Naive thymus-derived CD4-positive, alpha-beta T cell (primary cell): ENCODE measurements at regions not wholly inside any gene's neighbourhood (a gene's known extent, or its start where the extent isn't known, plus 50 kb on each side); places are given as distances from the start of the nearest gene placed in this dataset.

Experiments
- ATAC-seq: fragments of 150-1000 bp; cut with Tn5 transposase; 2 replicates; pipeline ENCODE4 v1.10.0; 2021; ENCODE audit warnings: mild to moderate bottlenecking, moderate library complexity
- CTCF ChIA-PET: fragments of 350-600 bp; sonication (Branson Sonifier 250); formaldehyde crosslinking; loops from one replicate; lab custom pipeline; 2021; ENCODE audit warnings: antibody characterized with exemption; lab: Charles Lee
- POLR2A ChIA-PET: fragments of 350-600 bp; sonication (Branson Sonifier 250); formaldehyde crosslinking; loops from one replicate; lab custom pipeline; 2021; ENCODE audit warnings: antibody characterized with exemption, inconsistent platforms; lab: Charles Lee
- DNase-seq, 9 donors: peaks; one replicate each; pipeline versions ENCODE4 v3.0.0 to v3.0.0-alpha.2; 2020 to 2022; ENCODE audit warnings: mixed read lengths in 1 of 9
- H3K27ac ChIP-seq: one replicate; pipeline ENCODE4 v1.7.0; 2013; ENCODE audit warnings: mild to moderate bottlenecking, low read depth, low read length, moderate library complexity
- H3K27me3 ChIP-seq, 2 donors: one replicate each; pipeline ENCODE4 v1.7.0; 2013; ENCODE audit warnings: low read length in 2 of 2, mild to moderate bottlenecking in 2 of 2, moderate library complexity in 2 of 2; ENCODE audit not compliant: control insufficient read depth in 2 of 2, insufficient read depth in 2 of 2
- H3K36me3 ChIP-seq, 3 experiments: 1 replicate in 2 of 3; 2 replicates in 1 of 3; pipeline ENCODE4 v1.7.0; 2013; ENCODE audit warnings: low read length in 3 of 3, mild to moderate bottlenecking in 3 of 3, moderate library complexity in 1 of 3; ENCODE audit not compliant: insufficient read depth in 3 of 3, control insufficient read depth in 2 of 3
- H3K4me1 ChIP-seq, 2 donors: one replicate each; pipeline ENCODE4 v1.7.0; 2013; ENCODE audit warnings: low read length in 2 of 2, mild to moderate bottlenecking in 2 of 2, moderate library complexity in 1 of 2; ENCODE audit not compliant: control insufficient read depth in 2 of 2, insufficient read depth in 2 of 2
- H3K4me3 ChIP-seq: 2 replicates; pipeline ENCODE4 v1.7.0; 2013; ENCODE audit warnings: mild to moderate bottlenecking, low read length
- H3K9me3 ChIP-seq, 3 experiments: 1 replicate in 2 of 3; 2 replicates in 1 of 3; pipeline ENCODE4 v1.7.0; 2013; ENCODE audit warnings: low read length in 3 of 3; ENCODE audit not compliant: control insufficient read depth in 2 of 3
- H3K27ac Mint-ChIP-seq, 9 donors: one replicate each; pipeline ENCODE4 v1.8.0; 2020 to 2022; ENCODE audit warnings: mixed read lengths in 9 of 9, mild to moderate bottlenecking in 8 of 9, moderate library complexity in 5 of 9, inconsistent platforms in 2 of 9
- H3K27me3 Mint-ChIP-seq, 5 donors: one replicate each; pipeline ENCODE4 v1.8.0; 2021 to 2022; ENCODE audit warnings: mixed read lengths in 5 of 5, mild to moderate bottlenecking in 1 of 5
- H3K36me3 Mint-ChIP-seq, 5 donors: one replicate each; pipeline ENCODE4 v1.8.0; 2020 to 2022; ENCODE audit warnings: mixed read lengths in 5 of 5, mild to moderate bottlenecking in 3 of 5, inconsistent platforms in 1 of 5
- H3K4me1 Mint-ChIP-seq, 7 donors: one replicate each; pipeline ENCODE4 v1.8.0; 2020 to 2022; ENCODE audit warnings: mixed read lengths in 7 of 7, mild to moderate bottlenecking in 3 of 7, inconsistent platforms in 1 of 7
- H3K4me3 Mint-ChIP-seq, 10 donors: one replicate each; pipeline ENCODE4 v1.8.0; 2020 to 2022; ENCODE audit warnings: mild to moderate bottlenecking in 10 of 10, mixed read lengths in 10 of 10, moderate library complexity in 6 of 10, inconsistent platforms in 2 of 10
- H3K9me3 Mint-ChIP-seq, 11 donors: one replicate each; pipeline ENCODE4 v1.8.0; 2020 to 2022; ENCODE audit warnings: mixed read lengths in 11 of 11, mild to moderate bottlenecking in 4 of 11, inconsistent platforms in 1 of 11, moderate library complexity in 1 of 11
- intact Hi-C, 2 donors: fragments of 100-400 bp; cut with micrococcal nuclease; formaldehyde crosslinking; loops; one replicate each; pipeline ENCODE4 v1.15.1; 2023

DNA sequence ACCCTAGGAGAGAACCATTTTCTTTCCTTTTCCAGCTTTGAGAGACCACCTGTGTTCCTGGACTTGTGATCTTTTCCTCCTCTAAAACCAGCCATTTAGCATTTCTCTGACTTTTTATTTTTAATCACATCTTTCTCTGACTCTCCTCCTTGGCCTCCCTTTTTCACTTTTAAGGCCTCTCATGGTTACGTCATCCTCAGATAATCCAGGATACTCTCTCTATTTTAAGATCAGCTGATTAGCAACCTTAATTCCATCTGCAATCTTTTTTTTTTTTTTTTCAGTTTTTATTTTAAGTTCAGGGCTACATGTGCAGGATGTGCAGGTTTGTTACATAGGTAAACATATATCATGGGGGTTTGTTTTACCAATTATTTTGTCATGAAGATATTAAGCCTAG lies 54.0 kb downstream of the RFPL4B start:
- no peaks in the 10 kb centered on the region for H3K4me1 Mint-ChIP-seq
- Histone ChIP-seq H3K4me3 (no peak overlapping the region), H3K36me3 (no peaks in the 10 kb centered on the region), H3K27me3 (no peaks in the 10 kb centered on the region), H3K27ac (no peak overlapping the region), H3K4me1 (no peaks in the 10 kb centered on the region), H3K9me3 (no peaks in the 10 kb centered on the region)
- CTCF ChIA-PET: no interaction called here
- no peak overlapping the region for H3K27ac Mint-ChIP-seq
- ATAC-seq: no peak
- H3K9me3 Mint-ChIP-seq: peaks cover 0 to 10% (median 3%) of the 10 kb centered on the region in 11 donors
- no peak overlapping the region for H3K4me3 Mint-ChIP-seq
- no peaks in the 10 kb centered on the region for H3K36me3 Mint-ChIP-seq
- POLR2A ChIA-PET: no interaction called here
- H3K27me3 Mint-ChIP-seq: peaks cover 0 to 28% (median 18%) of the 10 kb centered on the region in 5 donors
- intact Hi-C loops: no loop called here
- no peak for DNase-seq

DNA sequence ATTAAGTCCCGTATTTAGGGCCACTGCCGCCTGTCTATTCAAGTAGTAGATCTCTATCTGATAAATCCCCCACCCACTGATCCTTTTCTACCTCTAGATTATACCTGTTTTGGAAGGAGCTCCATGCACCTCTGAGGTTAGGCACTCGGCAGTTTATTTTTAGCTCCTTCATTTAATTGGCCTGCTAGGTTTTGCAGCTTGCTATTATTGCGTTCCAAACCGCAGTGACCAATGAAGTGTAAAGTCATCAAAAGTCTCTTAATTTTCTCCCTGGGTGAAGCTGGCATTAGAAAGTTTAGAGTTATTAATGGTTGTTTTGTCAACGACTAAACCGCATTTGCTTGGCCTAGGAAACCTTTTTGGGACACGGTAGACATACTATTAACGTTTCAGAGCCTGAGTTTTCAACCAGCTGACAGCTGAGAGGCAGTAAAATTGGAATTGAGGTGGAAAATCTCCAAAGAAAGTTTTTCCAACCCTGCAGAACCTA lies 60.0 kb downstream of the RFPL4B start:
- Mint-ChIP-seq H3K27me3 (peaks cover 0 to 31% (median 17%) of the 10 kb centered on the region in 5 donors), H3K36me3 (no peaks in the 10 kb centered on the region), H3K4me3 (no peak overlapping the region), H3K27ac (no peak overlapping the region), H3K4me1 (no peaks in the 10 kb centered on the region), H3K9me3 (peaks cover 0 to 9% (median 0%) of the 10 kb centered on the region in 11 donors)
- no peaks in the 10 kb centered on the region for H3K4me1 ChIP-seq
- H3K27ac ChIP-seq: no peak overlapping the region
- no peaks in the 10 kb centered on the region for H3K27me3 ChIP-seq
- CTCF ChIA-PET: no interaction called here
- no peaks in the 10 kb centered on the region for H3K36me3 ChIP-seq
- no peaks in the 10 kb centered on the region for H3K9me3 ChIP-seq
- H3K4me3 ChIP-seq: no peak overlapping the region
- DNase-seq: no peak
- no peak for ATAC-seq
- intact Hi-C loops: no loop called here
- POLR2A ChIA-PET: no interaction called here

DNA sequence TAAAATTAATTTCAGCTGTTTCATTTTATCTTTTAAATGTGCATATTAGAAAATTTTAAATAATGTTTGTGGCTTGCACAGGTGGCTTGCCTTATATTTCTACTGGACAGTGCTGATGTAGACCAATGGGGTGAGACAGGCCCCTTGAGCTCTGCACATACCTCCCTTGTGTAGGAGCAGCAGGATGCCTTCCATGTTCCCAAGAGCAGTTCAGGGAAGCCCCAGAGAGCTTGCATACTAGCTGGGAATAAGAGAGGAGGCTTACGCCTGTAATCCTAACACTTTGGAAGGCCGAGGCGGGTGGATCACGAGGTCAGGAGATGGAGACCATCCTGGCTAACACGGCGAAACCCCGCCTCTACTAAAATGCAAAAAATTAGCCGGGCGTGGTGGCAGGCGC lies 61.4 kb downstream of the RFPL4B start:
- Histone ChIP-seq H3K4me1 (no peaks in the 10 kb centered on the region), H3K9me3 (no peaks in the 10 kb centered on the region), H3K27ac (no peak overlapping the region), H3K27me3 (no peaks in the 10 kb centered on the region), H3K36me3 (no peaks in the 10 kb centered on the region), H3K4me3 (no peak overlapping the region)
- DNase-seq: no peak
- intact Hi-C loops: no loop called here
- no peak overlapping the region for H3K4me3 Mint-ChIP-seq
- no peaks in the 10 kb centered on the region for H3K4me1 Mint-ChIP-seq
- H3K9me3 Mint-ChIP-seq: no peaks in the 10 kb centered on the region
- ChIA-PET CTCF (no interaction called here), POLR2A (no interaction called here)
- ATAC-seq: no peak
- H3K27ac Mint-ChIP-seq: no peak overlapping the region
- peaks cover 2 to 33% (median 11%) of the 10 kb centered on the region in 5 donors for H3K27me3 Mint-ChIP-seq
- H3K36me3 Mint-ChIP-seq: no peaks in the 10 kb centered on the region

DNA sequence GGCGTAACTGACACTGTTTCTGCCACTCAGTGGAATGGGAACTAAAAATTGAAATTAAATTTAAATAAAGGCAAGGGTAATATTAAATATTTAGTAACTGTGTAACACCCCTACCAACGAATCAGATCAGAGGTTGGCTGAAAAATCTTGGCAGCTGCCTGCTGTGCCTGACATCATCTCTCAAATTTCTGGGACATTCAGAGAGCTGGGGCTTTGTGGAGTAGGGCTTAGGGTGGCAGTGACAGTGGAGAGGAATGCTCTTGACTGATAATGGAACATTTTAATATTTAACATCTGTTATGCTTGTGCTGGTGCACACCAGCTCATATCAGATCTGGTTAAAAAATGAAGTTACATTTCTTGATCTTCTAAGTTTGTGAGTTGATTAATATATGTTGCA lies 62.2 kb downstream of the RFPL4B start:
- Mint-ChIP-seq H3K4me1 (no peaks in the 10 kb centered on the region), H3K4me3 (no peak overlapping the region), H3K27me3 (peaks cover 0 to 39% (median 17%) of the 10 kb centered on the region in 5 donors), H3K36me3 (no peaks in the 10 kb centered on the region), H3K9me3 (no peaks in the 10 kb centered on the region), H3K27ac (no peak overlapping the region)
- CTCF ChIA-PET: no interaction called here
- no peak overlapping the region for H3K27ac ChIP-seq
- intact Hi-C loops: no loop called here
- H3K27me3 ChIP-seq: no peaks in the 10 kb centered on the region
- ATAC-seq (no peak), DNase-seq (no peak)
- H3K9me3 ChIP-seq: no peaks in the 10 kb centered on the region
- POLR2A ChIA-PET: no interaction called here
- H3K4me3 ChIP-seq: no peak overlapping the region
- no peaks in the 10 kb centered on the region for H3K4me1 ChIP-seq
- no peaks in the 10 kb centered on the region for H3K36me3 ChIP-seq

DNA sequence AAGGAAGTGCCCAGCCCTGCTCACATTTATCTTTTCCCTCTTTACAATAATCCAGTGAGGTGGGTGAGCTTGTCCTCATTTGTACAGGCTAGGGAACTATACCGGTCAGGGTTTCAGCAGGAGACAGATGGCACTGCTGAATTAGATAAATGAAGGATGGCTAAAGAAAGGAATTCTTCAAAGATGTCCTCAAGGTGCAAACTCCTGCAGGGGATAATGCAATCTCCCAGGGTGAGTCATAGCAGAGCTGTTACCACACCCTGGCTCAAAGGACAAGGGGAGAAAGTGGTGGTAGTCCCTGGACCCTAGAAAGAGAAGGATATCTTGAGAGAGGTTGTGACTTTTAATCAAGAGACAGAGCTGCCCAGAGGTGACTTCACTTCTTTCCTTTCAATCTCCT lies 66.7 kb downstream of the RFPL4B start:
- no peak overlapping the region for H3K27ac ChIP-seq
- no peaks in the 10 kb centered on the region for H3K27me3 ChIP-seq
- no peaks in the 10 kb centered on the region for H3K36me3 ChIP-seq
- Mint-ChIP-seq H3K36me3 (no peaks in the 10 kb centered on the region), H3K27ac (no peak overlapping the region), H3K9me3 (peaks cover 0 to 6% (median 2%) of the 10 kb centered on the region in 11 donors), H3K4me1 (no peaks in the 10 kb centered on the region), H3K27me3 (peaks cover 0 to 29% (median 14%) of the 10 kb centered on the region in 5 donors), H3K4me3 (no peak overlapping the region)
- intact Hi-C loops: no loop called here
- no peak for ATAC-seq
- no peaks in the 10 kb centered on the region for H3K9me3 ChIP-seq
- CTCF ChIA-PET: interaction anchor here (0.6 kb wide), 1 partner anchor 19 kb away, joined by 3 read pairs; no protein-coding TSS in a partner anchor
- POLR2A ChIA-PET: no interaction called here
- no peak for DNase-seq
- H3K4me3 ChIP-seq: no peak overlapping the region
- H3K4me1 ChIP-seq: no peaks in the 10 kb centered on the region

DNA sequence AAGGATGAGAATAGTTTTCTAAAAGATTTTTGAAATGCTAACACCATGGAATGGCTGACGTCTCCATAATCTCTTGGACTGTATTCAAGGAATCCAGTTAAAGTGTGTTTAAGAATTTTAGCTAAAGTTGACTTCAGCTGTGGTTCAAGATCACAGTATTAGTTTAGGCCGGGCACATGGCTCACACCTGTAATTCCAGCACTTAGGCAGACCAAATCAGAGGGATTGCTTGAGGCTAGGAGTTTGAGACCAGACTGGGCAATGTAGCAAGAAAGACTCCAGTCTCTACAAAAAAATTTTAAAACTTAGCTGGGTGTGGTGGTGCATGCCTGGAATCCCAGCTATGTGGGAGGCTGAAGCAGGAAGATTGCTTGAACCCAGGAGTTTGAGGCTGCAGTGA lies 68.2 kb downstream of the RFPL4B start:
- H3K36me3 ChIP-seq: no peaks in the 10 kb centered on the region
- H3K27me3 ChIP-seq: no peaks in the 10 kb centered on the region
- no peaks in the 10 kb centered on the region for H3K4me1 ChIP-seq
- H3K36me3 Mint-ChIP-seq: no peaks in the 10 kb centered on the region
- H3K4me1 Mint-ChIP-seq: no peaks in the 10 kb centered on the region
- H3K9me3 ChIP-seq: no peaks in the 10 kb centered on the region
- CTCF ChIA-PET: no interaction called here
- peaks cover 0 to 27% (median 14%) of the 10 kb centered on the region in 5 donors for H3K27me3 Mint-ChIP-seq
- H3K27ac Mint-ChIP-seq: no peak overlapping the region
- intact Hi-C loops: no loop called here
- no peak overlapping the region for H3K27ac ChIP-seq
- ATAC-seq: no peak
- DNase-seq: no peak
- POLR2A ChIA-PET: no interaction called here
- H3K4me3 ChIP-seq: no peak overlapping the region
- H3K9me3 Mint-ChIP-seq: peaks cover 0 to 6% (median 2%) of the 10 kb centered on the region in 11 donors
- no peak overlapping the region for H3K4me3 Mint-ChIP-seq

DNA sequence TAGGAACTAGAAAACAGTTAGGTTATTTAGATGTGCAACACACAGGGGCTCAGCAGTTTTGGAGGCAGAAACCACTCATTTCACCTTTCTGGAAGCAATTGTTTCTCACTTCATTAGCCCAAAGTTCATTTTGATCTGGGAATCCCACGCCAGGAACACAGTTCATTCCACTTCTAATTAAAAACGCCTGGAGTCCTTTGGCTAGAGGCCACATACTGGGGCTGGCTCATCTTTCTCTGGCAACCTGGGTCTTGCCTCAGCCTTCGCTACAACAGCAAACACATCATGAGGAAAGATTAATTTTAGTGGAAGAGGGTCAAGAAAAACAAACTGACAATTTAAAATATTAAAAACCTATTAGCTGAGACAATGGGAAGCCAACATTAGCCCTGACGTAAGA lies 69.7 kb downstream of the RFPL4B start:
- ATAC-seq: no peak
- Histone ChIP-seq H3K27me3 (no peaks in the 10 kb centered on the region), H3K36me3 (no peaks in the 10 kb centered on the region), H3K9me3 (no peaks in the 10 kb centered on the region), H3K27ac (no peak overlapping the region), H3K4me1 (no peaks in the 10 kb centered on the region), H3K4me3 (no peak overlapping the region)
- intact Hi-C loops: no loop called here
- no peaks in the 10 kb centered on the region for H3K36me3 Mint-ChIP-seq
- no peak for DNase-seq
- peaks cover 7 to 32% (median 14%) of the 10 kb centered on the region in 5 donors for H3K27me3 Mint-ChIP-seq
- no peak overlapping the region for H3K4me3 Mint-ChIP-seq
- H3K4me1 Mint-ChIP-seq: no peaks in the 10 kb centered on the region
- H3K9me3 Mint-ChIP-seq: peaks cover 0 to 7% (median 2%) of the 10 kb centered on the region in 11 donors
- H3K27ac Mint-ChIP-seq: no peak overlapping the region
- ChIA-PET CTCF (no interaction called here), POLR2A (no interaction called here)
